Neural cell (in vitro differentiated cells): ENCODE measurements at regions not wholly inside any gene's neighbourhood (a gene's known extent, or its start where the extent isn't known, plus 50 kb on each side); places are given as distances from the start of the nearest gene placed in this dataset.

Source experiments
- EP300 ChIP-seq: fragments of 450-650 bp; conservative IDR thresholded peaks from 2 replicates; pipeline ENCODE4 v1.6.1; 2014; ENCODE audit warnings: antibody characterized with exemption, mild to moderate bottlenecking, moderate library complexity; ENCODE audit not compliant: poor library complexity, severe bottlenecking
- EZH2 ChIP-seq: fragments of 200-600, 300-800 bp; shearing (Covaris generic), sonication (generic); IDR thresholded peaks from 2 replicates; pipeline ENCODE4 v1.6.1; 2014; ENCODE audit warnings: antibody characterized with exemption, low read length, borderline replicate concordance, mild to moderate bottlenecking; ENCODE audit not compliant: insufficient read depth, poor library complexity, severe bottlenecking
- MXI1 ChIP-seq: fragments of 450-650 bp; conservative IDR thresholded peaks from 2 replicates; pipeline ENCODE4 v1.6.1; 2014; ENCODE audit warnings: antibody characterized with exemption, mild to moderate bottlenecking; ENCODE audit not compliant: poor library complexity, severe bottlenecking
- POLR2AphosphoS5 ChIP-seq: IDR thresholded peaks from 2 replicates; pipeline ENCODE4 v1.6.1; 2012
- RAD21 ChIP-seq: fragments of 450-650 bp; conservative IDR thresholded peaks from 2 replicates; pipeline ENCODE4 v1.6.1; 2014; ENCODE audit warnings: antibody characterized with exemption, mild to moderate bottlenecking, moderate library complexity
- SMC3 ChIP-seq: fragments of 450-650 bp; conservative IDR thresholded peaks from 2 replicates; pipeline ENCODE4 v1.6.1; 2014; ENCODE audit warnings: antibody characterized with exemption, mild to moderate bottlenecking, moderate library complexity; ENCODE audit not compliant: poor library complexity
- TAF1 ChIP-seq: IDR thresholded peaks from 2 replicates; pipeline ENCODE4 v1.6.1; 2012; ENCODE audit warnings: low read depth
- TF ChIP-seq, protein P1 (sequence below): IDR thresholded peaks from 2 replicates; pipeline ENCODE4 v1.6.1; 2012; ENCODE audit warnings: borderline replicate concordance
- TF ChIP-seq, protein P2 (sequence below): fragments of 450-650 bp; IDR thresholded peaks from 2 replicates; pipeline ENCODE4 v1.5.1; 2014; ENCODE audit warnings: antibody characterized with exemption, mild to moderate bottlenecking, moderate library complexity; ENCODE audit not compliant: poor library complexity, severe bottlenecking

DNA sequence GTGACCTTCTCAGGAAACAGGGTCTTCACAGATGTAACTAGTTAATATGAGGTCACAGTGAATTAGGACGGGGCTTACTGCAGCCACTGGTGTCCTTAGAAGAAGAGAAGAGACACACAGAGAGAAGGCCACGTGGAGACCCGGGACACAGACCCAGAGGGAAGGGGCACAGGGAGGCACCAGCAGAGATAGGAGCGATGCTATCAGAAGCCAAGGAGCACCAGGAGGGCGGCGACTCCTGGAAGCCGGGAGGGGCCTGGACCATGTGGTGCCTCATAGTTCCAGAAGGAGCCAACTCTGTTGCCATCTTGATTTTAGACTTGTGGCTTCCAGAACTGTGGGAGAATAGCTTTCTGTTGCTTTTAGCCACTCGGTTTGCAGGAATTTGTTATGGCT is 505.9 kb downstream of the TCERG1L start:
- TF ChIP-seq, protein P1, sequence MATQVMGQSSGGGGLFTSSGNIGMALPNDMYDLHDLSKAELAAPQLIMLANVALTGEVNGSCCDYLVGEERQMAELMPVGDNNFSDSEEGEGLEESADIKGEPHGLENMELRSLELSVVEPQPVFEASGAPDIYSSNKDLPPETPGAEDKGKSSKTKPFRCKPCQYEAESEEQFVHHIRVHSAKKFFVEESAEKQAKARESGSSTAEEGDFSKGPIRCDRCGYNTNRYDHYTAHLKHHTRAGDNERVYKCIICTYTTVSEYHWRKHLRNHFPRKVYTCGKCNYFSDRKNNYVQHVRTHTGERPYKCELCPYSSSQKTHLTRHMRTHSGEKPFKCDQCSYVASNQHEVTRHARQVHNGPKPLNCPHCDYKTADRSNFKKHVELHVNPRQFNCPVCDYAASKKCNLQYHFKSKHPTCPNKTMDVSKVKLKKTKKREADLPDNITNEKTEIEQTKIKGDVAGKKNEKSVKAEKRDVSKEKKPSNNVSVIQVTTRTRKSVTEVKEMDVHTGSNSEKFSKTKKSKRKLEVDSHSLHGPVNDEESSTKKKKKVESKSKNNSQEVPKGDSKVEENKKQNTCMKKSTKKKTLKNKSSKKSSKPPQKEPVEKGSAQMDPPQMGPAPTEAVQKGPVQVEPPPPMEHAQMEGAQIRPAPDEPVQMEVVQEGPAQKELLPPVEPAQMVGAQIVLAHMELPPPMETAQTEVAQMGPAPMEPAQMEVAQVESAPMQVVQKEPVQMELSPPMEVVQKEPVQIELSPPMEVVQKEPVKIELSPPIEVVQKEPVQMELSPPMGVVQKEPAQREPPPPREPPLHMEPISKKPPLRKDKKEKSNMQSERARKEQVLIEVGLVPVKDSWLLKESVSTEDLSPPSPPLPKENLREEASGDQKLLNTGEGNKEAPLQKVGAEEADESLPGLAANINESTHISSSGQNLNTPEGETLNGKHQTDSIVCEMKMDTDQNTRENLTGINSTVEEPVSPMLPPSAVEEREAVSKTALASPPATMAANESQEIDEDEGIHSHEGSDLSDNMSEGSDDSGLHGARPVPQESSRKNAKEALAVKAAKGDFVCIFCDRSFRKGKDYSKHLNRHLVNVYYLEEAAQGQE = no peak
- TF ChIP-seq, protein P2, sequence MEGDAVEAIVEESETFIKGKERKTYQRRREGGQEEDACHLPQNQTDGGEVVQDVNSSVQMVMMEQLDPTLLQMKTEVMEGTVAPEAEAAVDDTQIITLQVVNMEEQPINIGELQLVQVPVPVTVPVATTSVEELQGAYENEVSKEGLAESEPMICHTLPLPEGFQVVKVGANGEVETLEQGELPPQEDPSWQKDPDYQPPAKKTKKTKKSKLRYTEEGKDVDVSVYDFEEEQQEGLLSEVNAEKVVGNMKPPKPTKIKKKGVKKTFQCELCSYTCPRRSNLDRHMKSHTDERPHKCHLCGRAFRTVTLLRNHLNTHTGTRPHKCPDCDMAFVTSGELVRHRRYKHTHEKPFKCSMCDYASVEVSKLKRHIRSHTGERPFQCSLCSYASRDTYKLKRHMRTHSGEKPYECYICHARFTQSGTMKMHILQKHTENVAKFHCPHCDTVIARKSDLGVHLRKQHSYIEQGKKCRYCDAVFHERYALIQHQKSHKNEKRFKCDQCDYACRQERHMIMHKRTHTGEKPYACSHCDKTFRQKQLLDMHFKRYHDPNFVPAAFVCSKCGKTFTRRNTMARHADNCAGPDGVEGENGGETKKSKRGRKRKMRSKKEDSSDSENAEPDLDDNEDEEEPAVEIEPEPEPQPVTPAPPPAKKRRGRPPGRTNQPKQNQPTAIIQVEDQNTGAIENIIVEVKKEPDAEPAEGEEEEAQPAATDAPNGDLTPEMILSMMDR = no peak
- TF ChIP-seq EZH2 (no peak), EP300 (no peak), RAD21 (no peak), MXI1 (no peak), TAF1 (no peak), POLR2AphosphoS5 (no peak), SMC3 (no peak)
